PC-9 (cell line): ENCODE measurements at regions not wholly inside any gene's neighbourhood (a gene's known extent, or its start where the extent isn't known, plus 50 kb on each side); places are given as distances from the start of the nearest gene placed in this dataset.

Source experiments
- BruUV-seq: library from RNA; stranded (reverse); fragments of 400-500 nt; replicated peaks from 2 replicates; lab custom pipeline; 2021; lab: Mats Ljungman, UMichigan
- CTCF ChIA-PET: fragments of 300-600 bp; sonication (Branson Sonifier 250); formaldehyde crosslinking; loops from one replicate; lab custom pipeline; 2022; ENCODE audit warnings: antibody characterized with exemption; lab: Charles Lee
- POLR2A ChIA-PET: fragments of 300-600 bp; sonication (Branson Sonifier 250); formaldehyde crosslinking; loops from one replicate; lab custom pipeline; 2022; ENCODE audit warnings: antibody characterized with exemption; ENCODE audit not compliant: unreplicated experiment; lab: Charles Lee
- DNase-seq, 2 experiments: peaks; one replicate each; pipeline versions ENCODE4 v3.0.0 to v3.0.0-alpha.2; 2015 to 2022; ENCODE audit warnings: mixed read lengths in 1 of 2
- H2AFZ ChIP-seq: fragments of 200-600 bp; sonication (generic); 2 replicates; pipeline ENCODE4 v1.8.1; 2017; ENCODE audit warnings: antibody characterized with exemption
- H3F3A ChIP-seq: fragments of 200-600 bp; sonication (generic); 2 replicates; pipeline ENCODE4 v1.8.1; 2017; ENCODE audit warnings: antibody characterized with exemption, mild to moderate bottlenecking, low read depth; ENCODE audit not compliant: insufficient read depth
- H3K27ac ChIP-seq: fragments of 200-600 bp; sonication (generic); 2 replicates; pipeline ENCODE4 v1.6.1; 2016; ENCODE audit warnings: mixed run types
- H3K27me3 ChIP-seq: fragments of 200-600 bp; sonication (generic); 2 replicates; pipeline ENCODE4 v1.6.1; 2016; ENCODE audit warnings: low read depth, mixed run types; ENCODE audit not compliant: insufficient read depth
- H3K36me3 ChIP-seq: fragments of 200-600 bp; sonication (generic); 2 replicates; pipeline ENCODE4 v1.6.1; 2016; ENCODE audit warnings: low read depth, mixed run types
- H3K4me1 ChIP-seq: fragments of 200-600 bp; sonication (generic); replicated peaks from 2 replicates; pipeline ENCODE4 v1.6.1; 2016; ENCODE audit warnings: mixed run types; ENCODE audit not compliant: insufficient read depth
- H3K4me2 ChIP-seq: fragments of 200-600 bp; sonication (generic); 2 replicates; pipeline ENCODE4 v1.6.1; 2017; ENCODE audit warnings: mixed run types
- H3K4me3 ChIP-seq: fragments of 200-600 bp; sonication (generic); 2 replicates; pipeline ENCODE4 v1.6.1; 2016; ENCODE audit warnings: mixed run types
- H3K79me2 ChIP-seq: fragments of 200-600 bp; sonication (generic); 2 replicates; pipeline ENCODE4 v1.6.1; 2017; ENCODE audit warnings: low read depth, mixed run types
- H3K9me2 ChIP-seq: fragments of 200-600 bp; sonication (generic); 2 replicates; pipeline ENCODE4 v1.8.1; 2017; ENCODE audit warnings: mild to moderate bottlenecking; ENCODE audit not compliant: insufficient read depth
- H3K9me3 ChIP-seq: fragments of 200-600 bp; sonication (generic); 2 replicates; pipeline ENCODE4 v1.8.1; 2016; ENCODE audit warnings: low read depth; ENCODE audit not compliant: insufficient read depth
- H4K20me1 ChIP-seq: fragments of 200-600 bp; sonication (generic); 2 replicates; pipeline ENCODE4 v1.8.1; 2017; ENCODE audit not compliant: insufficient read depth
- EZH2 ChIP-seq: fragments of 200-600 bp; sonication (generic); IDR thresholded peaks from 2 replicates; pipeline ENCODE4 v1.8.0; 2017; ENCODE audit warnings: antibody characterized with exemption, low read depth
- intact Hi-C: fragments of 100-400 bp; cut with micrococcal nuclease; formaldehyde crosslinking; loops from one replicate; pipeline ENCODE4 v1.10.0; 2022; ENCODE audit not compliant: unreplicated experiment
- TF ChIP-seq, protein P1 (sequence below): fragments of 200-600 bp; sonication (generic); conservative IDR thresholded peaks from 2 replicates; pipeline ENCODE4 v1.6.1; 2017; ENCODE audit warnings: mixed run types, antibody characterized with exemption, mild to moderate bottlenecking, moderate library complexity

DNA sequence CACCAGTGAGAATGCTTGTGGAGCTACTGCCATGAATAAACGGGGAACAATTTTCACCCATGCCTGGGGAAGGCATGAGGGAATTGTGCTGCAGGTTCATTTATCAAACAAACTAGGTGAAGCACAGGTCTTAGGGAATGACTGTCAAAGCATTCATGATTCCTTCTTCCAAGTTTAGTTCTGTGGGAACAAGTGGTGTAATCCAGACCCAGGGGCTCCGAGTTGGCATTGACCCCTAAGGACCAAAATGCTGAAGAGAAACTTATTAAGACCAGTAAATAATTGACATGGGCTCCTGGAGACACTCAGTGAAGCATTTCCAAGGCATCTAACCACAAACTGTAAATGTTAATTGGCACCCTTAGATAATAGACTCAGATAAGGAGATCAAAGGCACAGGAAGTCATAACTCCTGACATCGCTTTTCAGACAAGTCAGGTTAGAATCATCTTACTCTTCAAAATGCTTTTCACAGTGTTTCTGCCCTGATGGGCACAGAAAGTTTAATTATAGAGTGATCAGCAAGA, 96.9 kb downstream of the SPP2 start:
- CTCF ChIA-PET, result no interaction called here
- intact Hi-C loops, result no loop called here
- no peak for TF ChIP-seq EZH2
- TF ChIP-seq, protein P1, sequence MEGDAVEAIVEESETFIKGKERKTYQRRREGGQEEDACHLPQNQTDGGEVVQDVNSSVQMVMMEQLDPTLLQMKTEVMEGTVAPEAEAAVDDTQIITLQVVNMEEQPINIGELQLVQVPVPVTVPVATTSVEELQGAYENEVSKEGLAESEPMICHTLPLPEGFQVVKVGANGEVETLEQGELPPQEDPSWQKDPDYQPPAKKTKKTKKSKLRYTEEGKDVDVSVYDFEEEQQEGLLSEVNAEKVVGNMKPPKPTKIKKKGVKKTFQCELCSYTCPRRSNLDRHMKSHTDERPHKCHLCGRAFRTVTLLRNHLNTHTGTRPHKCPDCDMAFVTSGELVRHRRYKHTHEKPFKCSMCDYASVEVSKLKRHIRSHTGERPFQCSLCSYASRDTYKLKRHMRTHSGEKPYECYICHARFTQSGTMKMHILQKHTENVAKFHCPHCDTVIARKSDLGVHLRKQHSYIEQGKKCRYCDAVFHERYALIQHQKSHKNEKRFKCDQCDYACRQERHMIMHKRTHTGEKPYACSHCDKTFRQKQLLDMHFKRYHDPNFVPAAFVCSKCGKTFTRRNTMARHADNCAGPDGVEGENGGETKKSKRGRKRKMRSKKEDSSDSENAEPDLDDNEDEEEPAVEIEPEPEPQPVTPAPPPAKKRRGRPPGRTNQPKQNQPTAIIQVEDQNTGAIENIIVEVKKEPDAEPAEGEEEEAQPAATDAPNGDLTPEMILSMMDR, result no peak
- peaks cover 3% of the 10 kb centered on the region; the same call in 1 of the 2 replicates for H3K9me3 ChIP-seq
- H3K79me2 ChIP-seq, result no peaks in the 10 kb centered on the region
- H4K20me1 ChIP-seq, result no peaks in the 10 kb centered on the region
- no peaks in the 10 kb centered on the region for H3K36me3 ChIP-seq
- no peaks in the 10 kb centered on the region for H3K9me2 ChIP-seq
- H2AFZ ChIP-seq, result no peak overlapping the region
- DNase-seq, result peak in 1 of 2 experiments; percentile 63
- no peaks in the 10 kb centered on the region for H3F3A ChIP-seq
- BruUV-seq, result no TSS peak
- 0 out of 2 replicates have a peak overlapping the region, but pooled peaks have one; percentile 5 for H3K4me2 ChIP-seq
- H3K27ac ChIP-seq, result no peak overlapping the region
- POLR2A ChIA-PET, result no interaction called here
- H3K4me1 ChIP-seq, result peaks cover 10% of the 10 kb centered on the region
- no peaks in the 10 kb centered on the region for H3K27me3 ChIP-seq
- no peak overlapping the region for H3K4me3 ChIP-seq

DNA sequence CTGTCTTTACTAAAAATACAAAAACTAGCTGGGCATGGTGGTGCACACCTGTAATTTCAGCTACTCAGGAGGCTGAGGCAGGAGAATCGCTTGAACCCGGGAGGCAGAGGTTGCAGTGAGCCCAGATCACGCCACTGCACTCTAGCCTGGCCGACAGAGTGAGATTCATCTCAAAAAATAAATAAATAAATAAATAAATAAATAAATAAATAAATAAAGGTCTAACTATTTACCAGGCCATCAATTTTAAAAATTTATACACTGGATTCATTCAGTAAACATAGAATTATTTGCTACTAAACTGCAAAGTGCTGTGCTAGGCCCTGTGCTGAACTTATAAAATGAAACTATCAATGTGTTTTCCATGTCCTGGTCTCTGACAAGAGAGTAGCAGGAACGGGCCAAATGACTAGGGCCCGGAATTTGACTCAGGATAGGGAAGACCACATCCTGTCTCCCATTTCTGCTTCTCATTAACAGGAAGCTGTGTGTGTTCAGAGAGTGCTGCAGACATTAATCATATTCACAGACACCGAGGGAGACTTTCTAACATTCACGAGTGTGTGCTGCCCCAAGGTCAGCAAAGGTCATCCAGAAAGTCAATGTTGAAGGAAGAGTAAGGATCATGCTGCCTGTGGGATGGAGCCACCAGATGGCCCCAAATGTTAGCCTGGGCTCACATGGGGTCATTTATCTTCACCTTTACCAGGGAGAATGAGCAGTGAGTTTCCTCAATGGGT, 95.8 kb downstream of the SPP2 start:
- H3K27me3 ChIP-seq, result no peaks in the 10 kb centered on the region
- H3K4me3 ChIP-seq, result no peak overlapping the region
- 0 out of 2 replicates have a peak, but pooled peaks cover 3% of the 10 kb centered on the region for H3K9me3 ChIP-seq
- POLR2A ChIA-PET, result no interaction called here
- H4K20me1 ChIP-seq, result no peaks in the 10 kb centered on the region
- no peaks in the 10 kb centered on the region for H3K36me3 ChIP-seq
- H3K9me2 ChIP-seq, result no peaks in the 10 kb centered on the region
- H3K4me1 ChIP-seq, result peaks cover 10% of the 10 kb centered on the region
- H3F3A ChIP-seq, result no peaks in the 10 kb centered on the region
- intact Hi-C loops, result no loop called here
- H2AFZ ChIP-seq, result no peak overlapping the region
- CTCF ChIA-PET, result interaction anchor here (0.7 kb wide), 2 partner anchors 8 to 144 kb away, joined by 3 to 4 read pairs; no protein-coding TSS in a partner anchor
- no TSS peak for BruUV-seq
- DNase-seq, result no peak
- TF ChIP-seq, protein P1, result no peak
- TF ChIP-seq EZH2, result no peak
- no peak overlapping the region for H3K4me2 ChIP-seq
- no peak overlapping the region for H3K27ac ChIP-seq
- no peaks in the 10 kb centered on the region for H3K79me2 ChIP-seq

DNA sequence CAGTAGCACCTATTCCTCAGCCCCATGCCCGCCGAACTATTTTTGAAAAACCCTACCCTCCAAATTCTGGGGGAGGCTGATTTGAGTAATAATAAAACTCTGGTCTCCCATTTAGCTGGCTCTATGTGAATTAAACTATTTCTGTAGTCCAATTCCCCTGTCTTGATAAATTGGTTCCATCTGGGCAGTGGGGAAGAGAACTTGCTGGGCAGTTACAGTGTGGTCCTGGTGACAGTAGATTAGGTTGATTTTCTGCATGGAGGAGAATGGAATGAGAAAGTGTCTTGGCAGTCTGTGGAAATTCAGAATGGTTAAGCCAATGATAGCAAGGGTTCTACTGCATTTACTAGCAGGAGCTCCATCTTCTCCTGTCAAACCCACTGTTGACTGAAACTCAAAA, 95.0 kb downstream of the SPP2 start:
- intact Hi-C loops, result no loop called here
- ChIA-PET POLR2A (no interaction called here), CTCF (no interaction called here)
- no peaks in the 10 kb centered on the region for H3K27me3 ChIP-seq
- no peak for TF ChIP-seq EZH2
- TF ChIP-seq, protein P1, result no peak
- H3K4me2 ChIP-seq, result no peak overlapping the region
- DNase-seq, result no peak
- peaks cover 10% of the 10 kb centered on the region for H3K4me1 ChIP-seq
- H3K27ac ChIP-seq, result no peak overlapping the region
- no peaks in the 10 kb centered on the region for H3F3A ChIP-seq
- H2AFZ ChIP-seq, result no peak overlapping the region
- H4K20me1 ChIP-seq, result no peaks in the 10 kb centered on the region
- no peaks in the 10 kb centered on the region for H3K79me2 ChIP-seq
- BruUV-seq, result no TSS peak
- no peaks in the 10 kb centered on the region for H3K36me3 ChIP-seq
- no peaks in the 10 kb centered on the region for H3K9me2 ChIP-seq
- H3K4me3 ChIP-seq, result no peak overlapping the region
- H3K9me3 ChIP-seq, result 0 out of 2 replicates have a peak, but pooled peaks cover 3% of the 10 kb centered on the region
